ENCODE measurements at regions not wholly inside any gene's neighbourhood (a gene's known extent, or its start where the extent isn't known, plus 50 kb on each side); places are given as distances from the start of the nearest gene placed in this dataset.

DNA sequence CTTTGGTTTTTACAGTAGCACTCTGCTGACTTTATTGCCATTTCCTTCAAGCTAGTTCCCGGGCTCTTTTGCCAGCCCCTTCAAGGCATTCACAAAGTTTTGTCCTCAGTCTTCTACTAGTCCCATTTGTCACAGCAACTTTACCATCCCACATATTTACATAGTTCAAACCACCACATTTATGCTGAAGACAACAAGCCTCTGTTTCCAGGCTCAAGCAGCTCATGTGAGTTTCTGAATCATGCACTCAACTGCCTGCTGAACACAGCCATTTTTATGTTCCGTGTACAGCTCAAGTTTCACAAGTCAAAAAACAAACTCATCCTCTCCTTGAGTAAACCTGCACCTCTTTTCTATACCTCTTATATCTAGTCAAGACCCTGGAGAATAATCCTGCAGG is 977.0 kb upstream of the SLC10A2 start:
- no peak for TF ChIP-seq POLR2A (IDR thresholded peaks at IDR 0.05; ENCODE audit: low read depth, low read length)
- TF ChIP-seq TAF1 (IDR thresholded peaks at IDR 0.05; ENCODE audit: borderline replicate concordance, low read depth, low read length) = no peak
- no peak for TF ChIP-seq POLR2AphosphoS5 (IDR thresholded peaks at IDR 0.05; ENCODE audit: low read depth, low read length)
- DNase-seq (ENCODE audit: insufficient read length) (no peak), FAIRE-seq (no peak)

DNA sequence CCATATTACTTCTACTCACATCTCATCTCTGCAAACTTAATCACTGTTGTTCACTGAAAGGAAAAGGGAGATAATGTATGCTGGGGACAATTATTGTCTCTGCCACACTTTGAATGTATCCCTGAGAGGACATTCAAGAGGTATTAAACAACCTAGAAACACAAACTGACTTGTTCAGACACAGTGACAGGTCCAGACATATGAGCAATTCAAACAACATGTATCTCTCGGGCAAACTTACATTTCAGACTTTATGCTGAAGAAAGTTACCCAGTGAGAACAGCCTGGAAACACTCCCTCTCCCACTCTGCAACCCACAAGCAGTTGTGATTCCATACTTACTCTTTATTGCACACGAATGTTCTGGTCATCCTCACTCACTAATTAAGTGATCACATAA is 968.7 kb upstream of the SLC10A2 start:
- DNase-seq (ENCODE audit: insufficient read length) (no peak), FAIRE-seq (no peak)
- TF ChIP-seq POLR2AphosphoS5 (IDR thresholded peaks at IDR 0.05; ENCODE audit: low read depth, low read length) (no peak), TAF1 (IDR thresholded peaks at IDR 0.05; ENCODE audit: borderline replicate concordance, low read depth, low read length) (no peak), POLR2A (IDR thresholded peaks at IDR 0.05; ENCODE audit: low read depth, low read length) (no peak)

DNA sequence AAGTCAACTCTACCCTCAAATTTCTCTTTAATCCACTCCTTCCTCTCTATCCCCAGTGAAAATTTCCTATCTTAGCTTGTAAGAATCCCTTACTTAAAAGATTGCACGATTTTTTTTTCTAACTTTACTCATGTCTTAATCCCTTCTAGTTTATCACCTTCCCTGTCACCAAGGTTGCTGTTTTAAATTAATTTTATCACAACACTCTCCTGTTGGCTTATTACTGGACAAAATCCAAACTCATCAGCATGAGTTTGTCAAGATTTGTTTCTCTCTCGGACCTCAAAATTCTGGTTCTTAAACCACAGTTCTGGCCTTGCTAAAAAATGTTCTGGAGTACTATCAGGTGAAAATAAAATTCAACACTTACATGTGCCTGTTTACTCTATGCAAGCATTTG is 959.1 kb upstream of the SLC10A2 start:
- TF ChIP-seq POLR2A (IDR thresholded peaks at IDR 0.05; ENCODE audit: low read depth, low read length) (no peak), POLR2AphosphoS5 (IDR thresholded peaks at IDR 0.05; ENCODE audit: low read depth, low read length) (no peak), TAF1 (IDR thresholded peaks at IDR 0.05; ENCODE audit: borderline replicate concordance, low read depth, low read length) (no peak)
- no peak for FAIRE-seq
- no peak for DNase-seq (ENCODE audit: insufficient read length)

DNA sequence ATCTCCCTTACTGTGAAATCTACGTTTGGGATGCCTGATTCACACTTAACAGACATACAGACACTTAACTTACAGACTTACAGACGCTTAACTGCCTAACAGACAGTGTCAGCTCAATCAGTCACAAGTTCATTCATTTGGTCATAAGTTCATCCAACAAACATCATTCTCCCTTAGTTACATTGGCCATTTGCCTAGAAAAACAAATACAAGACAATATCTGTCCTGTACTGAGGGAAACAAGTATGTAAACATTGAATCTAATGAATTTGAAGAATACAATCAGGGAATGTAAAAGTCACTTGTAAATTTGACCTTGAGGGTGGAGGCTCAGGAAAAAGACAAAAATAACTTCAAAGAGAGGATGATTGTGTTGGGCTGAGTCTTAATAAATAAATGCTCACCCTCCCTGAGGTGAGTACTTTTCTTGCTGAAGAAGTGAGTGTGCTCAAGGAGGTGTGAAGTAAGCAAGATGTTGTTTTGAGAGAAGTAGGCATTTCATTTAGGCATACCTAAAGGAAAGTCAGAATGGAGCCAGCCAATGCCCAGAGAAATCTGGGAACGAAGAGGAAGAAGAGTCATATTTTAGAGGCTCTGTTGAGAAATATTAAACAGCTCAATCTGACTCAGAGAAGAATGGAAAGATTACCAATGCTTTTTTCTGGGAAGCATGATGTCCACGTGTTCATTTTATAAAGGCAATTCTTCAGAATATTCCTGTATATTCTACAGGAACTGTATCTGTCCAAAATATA is 958.4 kb upstream of the SLC10A2 start:
- DNase-seq (ENCODE audit: insufficient read length) (no peak), FAIRE-seq (no peak)
- TF ChIP-seq POLR2A (IDR thresholded peaks at IDR 0.05; ENCODE audit: low read depth, low read length) = no peak
- TF ChIP-seq POLR2AphosphoS5 (IDR thresholded peaks at IDR 0.05; ENCODE audit: low read depth, low read length) = no peak
- no peak for TF ChIP-seq TAF1 (IDR thresholded peaks at IDR 0.05; ENCODE audit: borderline replicate concordance, low read depth, low read length)

DNA sequence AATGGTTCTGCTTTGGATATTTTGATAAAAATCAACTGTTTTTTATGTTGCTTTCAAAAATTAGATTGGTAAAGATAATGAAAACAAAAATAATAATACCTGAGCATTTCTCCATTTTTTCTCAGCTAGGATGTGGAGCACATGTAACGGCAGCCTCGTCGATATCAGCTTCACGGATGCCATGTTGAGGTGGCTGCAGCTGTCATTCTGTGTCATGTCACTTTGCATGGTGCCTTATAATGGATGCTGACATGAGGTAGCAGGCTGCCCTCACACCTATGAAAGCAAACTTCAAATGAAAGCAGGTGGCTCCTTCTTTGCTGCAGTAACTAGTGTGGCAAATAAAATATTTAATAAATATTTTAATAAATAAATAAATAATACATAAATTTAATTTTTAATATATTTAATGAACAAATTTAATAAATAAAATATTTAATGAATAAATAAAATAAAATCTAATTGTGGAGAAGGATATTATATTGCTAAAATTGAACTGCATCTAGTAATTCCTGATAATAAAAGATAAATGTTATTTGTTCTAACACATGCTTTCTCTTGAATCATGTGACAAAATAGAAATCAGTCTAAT is 955.7 kb upstream of the SLC10A2 start:
- FAIRE-seq = no peak

DNA sequence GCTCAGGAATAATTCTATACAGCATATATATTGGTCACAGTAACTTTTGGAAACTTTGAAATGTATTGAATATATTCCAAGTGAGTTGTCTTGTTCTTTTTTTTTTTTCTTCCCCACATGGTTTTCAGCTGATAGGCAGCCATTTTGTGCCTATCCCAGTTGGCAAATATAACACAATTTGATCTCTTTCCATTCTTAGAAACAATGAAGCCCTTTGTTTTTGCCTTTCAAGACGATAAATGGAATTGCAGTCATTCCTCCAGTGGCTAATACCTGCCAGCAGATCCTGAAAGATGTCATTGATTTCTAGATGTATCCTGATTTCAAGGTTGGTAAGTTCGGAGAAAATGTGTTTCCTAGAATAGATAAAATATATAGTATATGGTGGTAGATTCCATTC is 951.1 kb upstream of the SLC10A2 start:
- DNase-seq (ENCODE audit: insufficient read length) (no peak), FAIRE-seq (no peak)
- TF ChIP-seq POLR2AphosphoS5 (IDR thresholded peaks at IDR 0.05; ENCODE audit: low read depth, low read length) = no peak
- no peak for TF ChIP-seq TAF1 (IDR thresholded peaks at IDR 0.05; ENCODE audit: borderline replicate concordance, low read depth, low read length)
- no peak for TF ChIP-seq POLR2A (IDR thresholded peaks at IDR 0.05; ENCODE audit: low read depth, low read length)

More for the DNA sequence above, 955.7 kb upstream of the SLC10A2 start:
- no peak for DNase-seq (ENCODE audit: insufficient read length)
- TF ChIP-seq POLR2A (IDR thresholded peaks at IDR 0.05; ENCODE audit: low read depth, low read length) (no peak), TAF1 (IDR thresholded peaks at IDR 0.05; ENCODE audit: borderline replicate concordance, low read depth, low read length) (no peak), POLR2AphosphoS5 (IDR thresholded peaks at IDR 0.05; ENCODE audit: low read depth, low read length) (no peak)

DNA sequence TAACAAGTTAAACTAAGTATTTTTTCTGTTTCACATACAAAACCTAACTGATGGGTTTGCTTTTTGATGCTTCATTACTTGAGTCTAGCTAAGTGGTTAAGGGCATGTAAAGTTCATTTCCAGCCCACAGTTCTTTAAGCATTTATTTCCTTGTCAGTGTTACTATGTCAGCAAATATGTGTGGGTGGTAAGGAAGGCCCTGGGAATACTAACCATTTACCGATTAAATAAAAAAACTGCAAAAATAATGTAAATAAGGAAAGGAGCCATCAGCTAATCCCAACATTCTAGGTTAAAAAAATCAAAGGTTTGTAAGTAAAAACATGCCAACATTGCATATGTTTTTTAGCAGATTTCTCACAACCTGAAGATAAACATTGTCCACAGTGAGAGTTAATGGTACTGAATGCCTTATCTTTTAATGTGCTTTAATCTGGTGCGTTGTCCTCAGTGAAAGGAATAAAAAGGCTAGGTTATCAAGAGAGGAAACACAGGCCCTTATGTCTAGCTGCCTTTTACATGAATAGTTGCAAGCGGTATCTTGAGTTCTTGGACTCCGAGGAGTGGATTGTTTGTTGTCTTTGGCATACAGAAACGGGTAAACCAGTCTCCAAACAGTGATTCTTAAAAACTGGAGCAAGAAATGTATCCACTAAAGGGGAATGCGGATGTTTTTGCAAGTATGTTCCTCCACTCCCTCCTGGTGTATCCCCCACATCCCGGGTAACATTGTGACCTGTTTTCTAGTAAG is 949.6 kb upstream of the SLC10A2 start:
- DNase-seq (ENCODE audit: insufficient read length) = no peak
- TF ChIP-seq POLR2AphosphoS5 (IDR thresholded peaks at IDR 0.05; ENCODE audit: low read depth, low read length) (no peak), TAF1 (IDR thresholded peaks at IDR 0.05; ENCODE audit: borderline replicate concordance, low read depth, low read length) (no peak), POLR2A (IDR thresholded peaks at IDR 0.05; ENCODE audit: low read depth, low read length) (no peak)
- no peak for FAIRE-seq

DNA sequence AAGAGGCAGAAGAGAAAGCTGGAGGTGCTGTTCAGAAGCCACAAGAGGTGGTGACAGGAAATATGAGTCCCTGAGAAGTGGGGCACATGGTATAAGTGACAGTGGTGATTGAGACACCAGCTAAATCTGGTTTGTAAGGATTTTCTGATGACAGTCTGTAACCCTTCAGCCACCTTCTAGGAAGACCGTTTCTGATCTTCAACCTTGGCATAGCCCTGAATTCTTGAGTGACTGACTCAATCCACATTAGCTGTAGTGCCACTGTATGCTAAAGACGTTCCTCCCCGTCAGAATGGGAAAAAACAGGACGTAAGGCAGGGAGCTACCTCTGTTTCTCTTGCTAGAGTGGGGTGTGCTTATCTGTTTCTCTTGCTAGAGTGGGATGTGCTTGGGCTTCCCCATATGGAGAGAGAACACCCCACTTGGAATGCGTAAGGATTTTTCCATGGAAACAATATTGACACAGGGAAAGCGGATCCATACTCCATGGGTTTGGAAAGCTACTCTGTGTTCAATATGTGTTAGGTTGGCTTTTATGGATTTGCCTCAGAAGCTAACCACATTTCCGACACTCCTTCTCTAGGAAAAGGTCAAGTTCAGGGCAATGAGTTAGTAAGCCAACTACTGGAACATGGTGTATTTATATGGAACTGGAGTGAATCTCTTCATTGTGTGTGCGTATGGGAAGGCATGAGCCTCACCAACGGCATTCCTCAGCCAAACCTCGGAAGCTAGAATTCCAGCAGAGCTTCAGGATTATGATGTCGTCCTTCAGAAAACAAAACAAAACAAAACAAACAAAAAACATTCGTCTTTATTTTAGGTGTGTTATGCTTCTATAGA is 948.8 kb upstream of the SLC10A2 start:
- TF ChIP-seq TAF1 (IDR thresholded peaks at IDR 0.05; ENCODE audit: borderline replicate concordance, low read depth, low read length) (no peak), POLR2AphosphoS5 (IDR thresholded peaks at IDR 0.05; ENCODE audit: low read depth, low read length) (no peak), POLR2A (IDR thresholded peaks at IDR 0.05; ENCODE audit: low read depth, low read length) (no peak)
- FAIRE-seq (no peak), DNase-seq (ENCODE audit: insufficient read length) (no peak)

DNA sequence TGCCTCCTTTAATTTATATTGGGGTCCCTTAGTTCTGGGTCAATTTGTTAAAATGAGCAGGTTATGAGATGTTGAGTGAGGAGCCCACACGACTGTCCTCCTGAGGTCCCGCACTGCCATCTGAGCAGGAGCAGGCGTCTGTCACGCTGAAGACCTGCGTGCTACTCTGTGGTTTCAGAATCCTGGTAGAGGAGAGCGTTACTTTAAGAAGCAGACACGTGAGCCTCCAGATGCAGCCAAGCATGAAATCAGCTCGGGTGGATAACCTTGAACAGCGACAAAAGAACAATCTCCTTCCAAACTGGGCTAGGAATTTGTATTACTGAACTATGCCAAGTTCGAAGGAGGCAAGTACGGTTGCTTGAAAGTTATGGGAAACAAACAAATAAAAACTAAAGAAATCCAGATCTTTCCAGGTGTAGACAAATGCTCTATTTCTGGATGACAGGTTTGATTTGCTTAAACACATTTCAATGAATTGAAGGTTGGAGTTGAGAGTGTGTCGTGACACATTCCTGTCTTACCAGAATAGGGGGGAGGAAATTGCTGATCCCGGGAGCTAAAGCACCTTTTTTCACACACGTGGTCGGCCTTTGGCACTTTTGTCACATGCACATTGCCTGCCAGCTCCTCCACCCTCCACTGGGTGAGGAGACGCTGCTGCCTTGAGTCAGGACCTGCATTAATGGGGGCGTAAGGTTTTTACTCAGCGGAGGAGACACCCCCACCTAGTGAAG is 945.5 kb upstream of the SLC10A2 start:
- no peak for TF ChIP-seq POLR2A (IDR thresholded peaks at IDR 0.05; ENCODE audit: low read depth, low read length)
- TF ChIP-seq TAF1 (IDR thresholded peaks at IDR 0.05; ENCODE audit: borderline replicate concordance, low read depth, low read length) = no peak
- no peak for TF ChIP-seq POLR2AphosphoS5 (IDR thresholded peaks at IDR 0.05; ENCODE audit: low read depth, low read length)
- DNase-seq (ENCODE audit: insufficient read length) = no peak
- no peak for FAIRE-seq

All from GM12892 (cell line).